ENCODE measurements at regions not wholly inside any gene's neighbourhood (a gene's known extent, or its start where the extent isn't known, plus 50 kb on each side); places are given as distances from the start of the nearest gene placed in this dataset.

DNA sequence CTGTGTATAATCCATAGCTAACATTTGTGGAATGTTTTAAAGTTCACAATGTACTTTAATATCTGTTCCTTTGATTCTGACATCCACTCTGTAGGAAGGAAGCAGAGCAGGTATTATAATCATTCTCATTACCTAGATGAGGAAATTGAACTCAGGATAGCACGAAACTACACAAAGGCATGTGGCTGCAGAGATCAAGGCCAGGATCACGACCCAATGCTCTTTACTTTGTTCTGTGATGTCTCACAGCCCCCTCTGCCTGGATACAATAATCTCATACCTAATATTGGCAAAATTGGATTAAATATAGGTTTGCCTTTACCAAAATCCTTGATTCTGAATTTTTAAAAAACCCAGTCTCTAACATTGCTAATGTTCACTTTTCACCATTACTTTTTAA is 298.0 kb upstream of the KITLG start:
- DNase-seq, result no peak
- H3K4me3 ChIP-seq, result no peak overlapping the region
- no peak overlapping the region for H3K27ac ChIP-seq
- no peaks in the 10 kb centered on the region for H3K4me1 ChIP-seq (ENCODE audit: insufficient read depth)
- H3K9me3 ChIP-seq, result no peaks in the 10 kb centered on the region
- TF ChIP-seq, protein P1, sequence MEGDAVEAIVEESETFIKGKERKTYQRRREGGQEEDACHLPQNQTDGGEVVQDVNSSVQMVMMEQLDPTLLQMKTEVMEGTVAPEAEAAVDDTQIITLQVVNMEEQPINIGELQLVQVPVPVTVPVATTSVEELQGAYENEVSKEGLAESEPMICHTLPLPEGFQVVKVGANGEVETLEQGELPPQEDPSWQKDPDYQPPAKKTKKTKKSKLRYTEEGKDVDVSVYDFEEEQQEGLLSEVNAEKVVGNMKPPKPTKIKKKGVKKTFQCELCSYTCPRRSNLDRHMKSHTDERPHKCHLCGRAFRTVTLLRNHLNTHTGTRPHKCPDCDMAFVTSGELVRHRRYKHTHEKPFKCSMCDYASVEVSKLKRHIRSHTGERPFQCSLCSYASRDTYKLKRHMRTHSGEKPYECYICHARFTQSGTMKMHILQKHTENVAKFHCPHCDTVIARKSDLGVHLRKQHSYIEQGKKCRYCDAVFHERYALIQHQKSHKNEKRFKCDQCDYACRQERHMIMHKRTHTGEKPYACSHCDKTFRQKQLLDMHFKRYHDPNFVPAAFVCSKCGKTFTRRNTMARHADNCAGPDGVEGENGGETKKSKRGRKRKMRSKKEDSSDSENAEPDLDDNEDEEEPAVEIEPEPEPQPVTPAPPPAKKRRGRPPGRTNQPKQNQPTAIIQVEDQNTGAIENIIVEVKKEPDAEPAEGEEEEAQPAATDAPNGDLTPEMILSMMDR (IDR thresholded peaks at IDR 0.05), result no peak
- no peak for TF ChIP-seq POLR2A (IDR thresholded peaks at IDR 0.05)
- TF ChIP-seq EP300 (IDR thresholded peaks at IDR 0.05), result no peak
- 71 to 78% (median 72%) methylated on average over 2 of the region's 2 CpGs for WGBS, 3 donors
- H3K36me3 ChIP-seq, result no peaks in the 10 kb centered on the region
- intact Hi-C loops (cut with DNase I), result no loop called here
- no peaks in the 10 kb centered on the region for H3K27me3 ChIP-seq

DNA sequence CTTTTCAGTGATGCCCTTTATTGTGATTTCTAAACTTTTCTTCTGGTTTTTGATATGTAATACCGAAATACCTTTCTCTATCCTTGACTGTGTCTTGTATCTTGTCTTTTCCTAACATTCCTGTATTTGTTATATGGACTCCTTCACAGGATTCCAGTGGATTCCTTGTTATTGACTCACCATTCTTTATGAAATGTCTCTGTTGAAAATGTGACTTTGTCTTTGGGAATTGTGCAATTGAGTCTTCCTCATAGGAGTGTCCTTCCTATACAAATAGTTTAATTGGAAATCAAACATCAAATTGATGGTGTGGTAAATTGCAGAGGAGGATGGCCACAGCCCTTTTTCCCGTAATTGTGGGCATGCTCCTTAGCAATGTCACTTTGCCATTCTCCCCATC is 296.6 kb upstream of the KITLG start:
- Histone ChIP-seq H3K4me1 (ENCODE audit: insufficient read depth) (no peaks in the 10 kb centered on the region), H3K9me3 (no peaks in the 10 kb centered on the region), H3K4me3 (no peak overlapping the region), H3K27ac (no peak overlapping the region), H3K27me3 (no peaks in the 10 kb centered on the region), H3K36me3 (no peaks in the 10 kb centered on the region)
- intact Hi-C loops (cut with DNase I), result no loop called here
- DNase-seq, result no peak
- TF ChIP-seq, protein P1 (IDR thresholded peaks at IDR 0.05), result no peak
- TF ChIP-seq EP300 (IDR thresholded peaks at IDR 0.05) (no peak), POLR2A (IDR thresholded peaks at IDR 0.05) (no peak)
- 90 to 96% (median 95%) methylated on average over 2 of the region's 2 CpGs for WGBS, 3 donors

DNA sequence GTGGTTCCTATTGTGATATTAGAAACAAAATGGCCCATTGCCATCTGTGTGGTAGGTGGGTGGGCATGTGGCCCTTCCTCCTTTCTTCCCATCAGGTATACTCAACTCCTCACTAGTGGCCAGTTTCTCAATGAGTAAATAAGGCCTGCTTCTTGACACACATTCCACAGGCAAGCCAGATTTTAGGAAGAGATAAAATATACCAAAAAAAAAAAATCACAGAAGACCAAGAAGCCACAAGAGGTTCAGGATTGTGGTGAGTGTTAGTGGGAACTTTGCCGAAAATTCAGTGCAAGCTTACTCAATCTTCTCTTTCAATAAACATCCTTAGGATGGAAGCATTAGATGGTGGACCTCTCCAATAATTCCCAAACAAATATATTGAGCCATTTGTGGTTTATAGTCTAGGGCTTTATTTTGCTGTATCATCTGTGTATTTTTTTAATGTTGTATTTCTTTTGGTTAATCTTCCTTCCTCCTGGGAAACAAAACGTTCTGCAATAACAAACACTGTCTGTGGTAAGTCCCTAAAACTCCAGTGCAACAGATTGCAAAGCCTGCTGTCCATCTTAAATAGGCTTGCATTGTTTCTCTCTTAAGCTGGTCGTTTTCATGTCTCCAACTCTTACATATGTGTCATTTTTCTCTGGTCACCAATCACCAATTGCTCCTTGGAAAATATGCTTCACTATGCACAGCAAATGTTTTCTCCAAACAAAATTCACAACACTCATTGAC is 289.9 kb upstream of the KITLG start:
- 22 to 34% (median 31%) methylated on average over 3 of the region's 3 CpGs for WGBS, 3 donors
- intact Hi-C loops (cut with DNase I), result no loop called here
- H3K4me1 ChIP-seq (ENCODE audit: insufficient read depth), result no peaks in the 10 kb centered on the region
- no peak for DNase-seq
- H3K36me3 ChIP-seq, result no peaks in the 10 kb centered on the region
- TF ChIP-seq EP300 (IDR thresholded peaks at IDR 0.05) (no peak), POLR2A (IDR thresholded peaks at IDR 0.05) (no peak)
- H3K9me3 ChIP-seq, result no peaks in the 10 kb centered on the region
- no peaks in the 10 kb centered on the region for H3K27me3 ChIP-seq
- H3K27ac ChIP-seq, result no peak overlapping the region
- H3K4me3 ChIP-seq, result no peak overlapping the region

DNA sequence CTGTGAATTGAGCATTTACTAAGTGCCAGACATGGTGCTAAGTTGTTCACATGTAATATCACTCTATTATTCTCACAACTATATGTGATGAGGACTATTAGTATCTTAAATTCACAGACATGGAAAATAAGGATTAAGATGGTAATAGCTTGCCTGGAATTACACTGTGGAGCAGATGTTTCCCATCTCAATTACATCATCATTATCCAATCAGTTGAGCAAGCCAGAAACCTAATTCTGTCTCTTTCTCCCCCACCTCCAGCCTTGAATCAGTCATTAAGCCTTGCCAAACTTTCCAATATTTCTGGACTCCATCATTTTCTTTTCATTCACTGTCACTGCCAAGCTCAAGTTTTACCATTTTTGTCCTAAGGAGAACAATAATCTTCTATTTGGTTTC is 287.8 kb upstream of the KITLG start:
- Histone ChIP-seq H3K4me1 (ENCODE audit: insufficient read depth) (no peaks in the 10 kb centered on the region), H3K36me3 (no peaks in the 10 kb centered on the region), H3K4me3 (no peak overlapping the region), H3K27me3 (no peaks in the 10 kb centered on the region), H3K27ac (no peak overlapping the region), H3K9me3 (no peaks in the 10 kb centered on the region)
- intact Hi-C loops (cut with DNase I), result no loop called here
- DNase-seq, result no peak
- TF ChIP-seq POLR2A (IDR thresholded peaks at IDR 0.05), result no peak
- TF ChIP-seq, protein P1 (IDR thresholded peaks at IDR 0.05), result no peak
- TF ChIP-seq EP300 (IDR thresholded peaks at IDR 0.05), result no peak

DNA sequence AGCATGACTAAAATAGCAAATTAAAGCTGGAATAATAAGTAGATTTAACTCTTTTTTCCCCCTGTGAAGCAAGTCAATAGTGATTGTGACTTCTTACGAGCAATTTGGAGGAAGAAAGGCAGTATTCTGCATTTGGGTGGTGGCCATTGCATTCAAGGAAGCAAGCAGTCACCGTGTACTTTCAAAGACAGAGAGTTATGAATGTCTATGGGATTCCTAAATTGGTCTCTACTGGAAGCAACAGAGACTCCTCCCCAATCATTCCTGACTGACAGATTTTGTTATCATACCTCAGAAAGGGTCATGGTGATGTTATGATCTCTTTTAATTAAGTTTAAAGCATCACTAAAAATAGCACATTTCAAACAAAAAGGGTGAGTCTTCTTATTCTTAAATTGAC is 287.2 kb upstream of the KITLG start:
- TF ChIP-seq, protein P1 (IDR thresholded peaks at IDR 0.05), result no peak
- TF ChIP-seq POLR2A (IDR thresholded peaks at IDR 0.05) (no peak), EP300 (IDR thresholded peaks at IDR 0.05) (no peak)
- 70 to 78% (median 72%) methylated on average over 2 of the region's 2 CpGs for WGBS, 3 donors
- H3K27ac ChIP-seq, result no peak overlapping the region
- no peaks in the 10 kb centered on the region for H3K9me3 ChIP-seq
- DNase-seq, result no peak
- H3K4me1 ChIP-seq (ENCODE audit: insufficient read depth), result no peaks in the 10 kb centered on the region
- intact Hi-C loops (cut with DNase I), result no loop called here
- H3K4me3 ChIP-seq, result no peak overlapping the region
- no peaks in the 10 kb centered on the region for H3K36me3 ChIP-seq
- no peaks in the 10 kb centered on the region for H3K27me3 ChIP-seq

Data from ovary (tissue), 7 donors.